Stomach (tissue), 4 donors: ENCODE measurements at regions not wholly inside any gene's neighbourhood (a gene's known extent, or its start where the extent isn't known, plus 50 kb on each side); places are given as distances from the start of the nearest gene placed in this dataset.

Experiments used
- CTCF ChIP-seq, 7 experiments: fragments of 450-650 bp in 4 of 7; fragments of 200-600 bp in 3 of 7; sonication (generic) in 3 of 7; IDR thresholded peaks; one replicate each; pipeline ENCODE4 v1.5.1; 2016 to 2019; ENCODE audit warnings: antibody characterized with exemption in 7 of 7, control low read depth in 2 of 7, mild to moderate bottlenecking in 1 of 7
- POLR2A ChIP-seq, 4 donors: fragments of 450-650 bp; IDR thresholded peaks; one replicate each; pipeline ENCODE4 v1.6.1; 2016; ENCODE audit warnings: antibody characterized with exemption in 4 of 4, control low read depth in 2 of 4, mild to moderate bottlenecking in 1 of 4, moderate library complexity in 1 of 4

DNA sequence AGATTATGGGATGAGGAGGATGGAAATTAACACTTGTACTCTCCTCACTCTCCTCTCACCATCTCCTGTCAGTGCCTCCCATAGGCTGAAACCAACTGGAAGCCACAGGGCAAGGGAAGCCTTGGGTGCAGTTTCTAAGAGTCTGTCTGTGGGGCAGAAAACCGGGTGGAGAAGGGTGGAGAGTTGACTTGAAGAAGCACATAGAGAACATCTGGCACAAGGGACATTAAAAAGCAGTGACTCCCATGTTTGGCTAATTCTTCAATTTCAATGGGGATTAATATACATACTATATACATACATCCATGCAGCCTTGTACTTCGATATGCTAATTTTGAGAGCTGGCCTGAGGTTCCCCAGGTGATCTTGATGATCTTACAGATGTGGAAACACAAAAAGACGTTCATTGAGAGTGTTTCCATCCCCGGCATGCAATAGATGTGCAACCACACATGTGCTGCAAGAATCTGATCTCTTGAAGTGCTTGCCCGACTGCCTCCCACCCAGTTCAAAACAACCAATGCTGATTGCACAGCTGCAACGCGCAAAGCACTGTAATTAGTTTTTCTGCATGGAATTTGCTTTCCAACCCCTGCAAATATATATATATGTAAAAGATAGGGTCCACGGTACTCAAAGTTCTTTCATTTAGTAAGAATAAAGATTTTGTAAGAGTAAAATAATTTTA, 121.9 kb upstream of the TMC3 start:
- TF ChIP-seq POLR2A (IDR thresholded peaks at IDR 0.05) (no peak), CTCF (IDR thresholded peaks at IDR 0.05) (no peak)
